ENCODE measurements at regions not wholly inside any gene's neighbourhood (a gene's known extent, or its start where the extent isn't known, plus 50 kb on each side); places are given as distances from the start of the nearest gene placed in this dataset.

DNA sequence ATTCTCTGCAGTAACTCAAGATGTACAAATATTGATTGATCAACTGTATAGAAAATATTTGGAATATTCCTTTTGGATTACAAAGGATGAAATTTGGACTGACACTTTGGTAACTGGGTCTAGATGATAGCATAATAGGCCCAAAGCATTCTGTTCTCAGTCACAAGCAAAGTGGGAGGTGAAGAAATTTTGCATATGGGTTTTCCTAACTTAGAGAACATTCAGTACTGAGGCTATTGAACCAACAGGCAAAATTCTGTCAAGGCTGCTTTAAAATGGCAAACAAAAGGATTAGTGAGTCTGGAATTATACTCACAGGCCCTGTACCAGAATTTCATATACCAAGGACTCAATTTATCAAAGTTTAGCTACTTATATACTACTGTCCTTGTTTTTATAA lies 1020.6 kb downstream of the TLE4 start:
- DNase-seq = no peak

DNA sequence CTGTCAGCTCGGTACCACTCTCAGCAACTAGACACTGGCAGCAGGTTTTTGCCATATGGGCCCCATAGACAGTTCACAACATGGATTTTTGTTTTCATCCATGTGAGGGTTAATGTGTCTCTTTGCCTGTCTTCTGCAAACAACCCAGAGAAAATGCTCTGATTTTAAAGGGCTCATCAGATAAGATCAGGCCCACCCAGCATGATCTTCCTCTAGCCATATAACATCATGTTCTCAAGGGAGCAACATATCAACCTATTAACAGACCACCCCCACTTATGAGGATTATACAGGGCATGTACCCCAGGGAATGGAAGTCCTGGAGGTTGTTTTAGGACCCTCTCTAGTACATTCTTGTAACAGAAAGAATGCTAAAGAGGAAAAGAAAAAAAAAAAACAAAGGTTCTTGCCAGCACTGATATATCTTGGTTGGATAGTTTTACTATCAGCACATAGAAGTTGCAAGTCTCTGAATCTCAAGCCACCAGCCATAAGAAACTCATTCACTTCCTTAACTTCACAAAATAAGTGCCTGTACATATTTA lies 1015.1 kb downstream of the TLE4 start:
- DNase-seq = no peak

GRCh38 chr9:80571953-80572352 lies 1000.2 kb downstream of the TLE4 start:
- DNase-seq = no peak

DNA sequence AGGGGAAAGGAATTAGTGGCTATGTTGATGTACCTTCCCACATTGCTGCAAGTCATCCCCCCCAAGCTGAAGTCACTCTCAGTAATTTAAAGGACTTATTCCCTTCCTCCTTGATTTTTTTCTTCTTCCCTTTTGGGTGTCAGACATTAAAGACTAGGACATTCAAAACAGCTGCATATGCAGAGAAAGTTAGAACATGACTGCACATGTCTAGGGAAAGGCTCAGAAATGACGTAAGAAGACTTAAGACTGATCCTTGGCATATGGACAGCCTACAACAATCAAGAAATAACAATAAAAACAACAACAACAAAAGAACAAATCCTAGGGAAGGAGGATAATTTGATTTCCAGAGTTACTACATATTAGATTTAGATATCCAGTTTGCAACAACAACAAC lies 997.5 kb downstream of the TLE4 start:
- no peak for DNase-seq

DNA sequence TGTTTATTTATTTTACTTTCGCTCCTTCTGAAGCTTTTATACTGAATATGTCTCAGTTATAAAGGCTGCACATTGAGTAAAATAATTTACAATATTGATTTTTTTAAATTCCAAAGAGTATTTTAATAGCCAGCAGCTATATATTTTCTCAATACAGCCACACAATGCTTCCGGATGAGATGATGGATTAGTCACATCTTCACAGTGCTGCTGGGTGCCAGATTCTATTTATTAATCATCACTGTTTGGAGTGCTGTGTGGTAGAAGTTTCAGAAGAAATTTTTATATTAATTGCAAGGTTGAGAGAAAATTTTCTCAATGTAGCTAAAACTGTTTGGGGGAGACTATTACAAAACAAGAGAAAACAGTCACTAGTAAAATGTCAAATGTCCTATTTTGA lies 989.8 kb downstream of the TLE4 start:
- DNase-seq = no peak

DNA sequence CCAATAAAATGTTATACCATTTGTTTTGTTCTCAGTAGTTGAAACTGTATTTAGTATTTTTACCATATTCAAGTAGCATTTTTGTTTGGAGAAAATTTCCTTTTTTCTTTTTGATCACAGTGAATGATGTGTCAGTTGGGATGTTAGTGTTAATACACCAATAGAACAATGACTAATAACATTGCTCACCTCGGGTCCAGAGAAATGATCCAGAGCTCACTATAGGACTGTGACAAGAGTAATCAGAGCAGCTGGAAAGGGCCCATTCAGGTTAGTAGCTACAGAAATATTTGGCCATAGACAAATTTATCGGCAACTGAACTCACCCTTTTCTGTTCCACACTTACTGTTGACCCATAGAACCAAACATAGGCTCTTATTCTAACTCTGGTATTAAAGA lies 989.2 kb downstream of the TLE4 start:
- DNase-seq = no peak

DNA sequence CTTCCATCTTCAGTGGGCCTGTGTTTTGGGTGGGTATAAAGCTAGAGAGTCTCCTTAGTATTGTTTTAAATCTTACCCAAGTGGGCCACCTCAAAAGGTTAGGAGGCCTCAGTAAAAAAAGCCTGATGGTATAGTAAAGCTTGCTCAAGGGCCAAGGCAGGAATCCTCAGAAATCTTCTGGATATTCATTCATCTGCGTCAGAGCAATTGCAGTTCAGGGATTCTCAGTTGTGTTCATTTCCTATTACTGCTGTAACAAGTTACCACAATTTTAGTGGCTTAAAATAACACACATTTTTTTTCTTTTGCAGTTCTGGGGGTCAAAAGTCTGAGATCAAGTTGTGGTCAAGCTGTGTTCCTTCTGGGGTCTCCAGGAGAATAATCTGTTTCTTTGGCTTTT lies 985.5 kb downstream of the TLE4 start:
- DNase-seq = no peak

DNA sequence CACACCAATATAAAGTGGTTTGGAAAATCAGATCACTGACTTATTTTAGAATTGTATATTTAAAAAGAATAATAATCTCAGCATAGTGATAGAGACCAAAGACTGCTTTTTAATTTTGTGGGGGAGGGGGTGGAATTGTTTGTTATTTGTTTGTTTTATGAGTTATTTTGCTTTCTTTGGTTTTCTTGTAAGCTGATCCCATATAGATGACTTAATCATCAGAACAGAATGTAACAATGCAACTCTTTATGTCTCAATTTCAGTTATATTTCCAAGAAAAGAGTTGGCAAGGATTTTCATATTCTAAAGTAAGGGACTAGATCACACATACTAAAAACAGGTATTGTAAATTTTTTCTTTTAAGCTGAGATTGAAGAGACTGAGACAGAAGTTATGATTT lies 984.9 kb downstream of the TLE4 start:
- no peak for DNase-seq

DNA sequence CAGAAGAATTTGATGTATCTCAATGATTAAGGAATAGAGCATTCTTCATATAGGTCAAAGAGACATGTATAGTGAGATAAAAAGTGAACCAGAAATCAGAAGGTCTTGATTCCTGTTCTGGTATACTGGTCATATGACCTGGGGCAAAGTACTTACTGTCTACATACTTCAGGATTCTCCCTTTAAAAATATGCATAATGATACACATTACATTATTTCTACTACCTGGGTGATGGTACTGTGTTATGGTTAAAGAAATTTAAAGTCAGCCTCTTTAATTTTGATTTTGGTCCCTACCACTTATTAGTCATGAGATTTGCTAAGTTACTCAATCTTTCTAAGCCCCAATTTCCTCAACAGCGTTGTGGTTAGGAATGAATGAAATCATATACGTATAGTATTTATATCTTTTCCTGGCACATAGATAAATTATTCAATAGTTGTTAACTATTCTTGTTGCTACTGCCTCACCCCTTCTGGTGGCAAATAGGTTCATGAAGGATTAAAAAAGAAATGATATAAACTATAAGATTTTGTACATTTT lies 984.1 kb downstream of the TLE4 start:
- DNase-seq = no peak

DNA sequence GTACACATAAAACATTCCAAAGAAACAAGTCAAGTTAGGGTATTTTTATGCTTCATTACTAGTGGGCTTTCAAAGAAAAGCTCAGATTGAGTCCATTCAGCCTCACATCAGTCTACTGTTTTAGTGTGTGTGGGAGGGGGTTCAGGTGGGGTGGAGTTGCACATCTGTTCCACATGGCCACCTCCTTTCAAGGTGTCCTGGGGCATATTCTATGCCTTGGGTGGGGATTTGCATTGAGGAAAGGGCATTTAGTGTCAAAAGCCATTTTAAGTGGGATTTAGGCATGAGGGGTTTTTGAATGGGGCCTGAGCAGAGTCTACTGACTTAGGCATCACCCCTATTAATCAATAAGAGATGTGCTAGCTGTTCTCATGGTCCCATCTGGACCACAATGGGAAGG lies 983.1 kb downstream of the TLE4 start:
- no peak for DNase-seq

DNA sequence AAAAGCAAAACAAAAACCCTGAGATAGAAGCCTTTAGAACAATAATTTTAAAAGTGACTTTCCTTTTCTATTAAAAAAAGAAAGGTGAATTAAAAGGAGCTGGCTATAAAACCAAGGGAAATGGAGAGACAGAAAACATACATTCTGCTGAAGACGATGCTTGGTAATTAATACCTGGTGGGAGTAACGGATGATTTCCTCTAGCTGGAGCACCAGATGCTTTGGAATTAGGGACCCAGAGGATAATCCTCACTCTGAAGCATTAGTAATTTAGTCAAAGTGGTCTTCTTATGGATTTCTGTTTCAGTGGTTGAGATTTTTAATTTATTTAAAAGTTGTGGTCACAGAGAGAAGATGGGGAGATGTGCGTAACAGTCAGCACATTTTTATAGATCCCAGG lies 982.5 kb downstream of the TLE4 start:
- DNase-seq = no peak

DNA sequence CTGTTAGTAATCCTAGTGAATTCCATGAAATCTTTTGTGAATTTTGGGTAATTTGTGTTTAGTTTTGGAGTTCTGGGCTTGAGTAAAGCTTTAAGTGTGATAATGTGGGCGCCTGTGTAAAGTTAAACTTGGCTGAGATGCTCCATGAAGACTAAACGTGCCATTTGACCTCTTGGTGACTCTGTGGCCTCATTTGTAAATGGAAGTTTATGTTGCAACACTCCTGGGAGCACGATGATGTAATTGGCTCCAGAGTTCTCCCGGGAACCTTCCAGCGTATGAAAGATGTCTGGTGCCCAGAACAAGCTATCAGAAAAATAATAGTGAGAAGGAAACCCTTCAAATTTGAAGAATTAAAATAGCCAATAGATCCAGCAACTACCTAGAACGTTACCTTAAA lies 981.2 kb downstream of the TLE4 start:
- no peak for DNase-seq

- no peak for DNase-seq
Observed at GRCh38 chr9:80550181-80550580, 978.4 kb downstream of the TLE4 start.

- DNase-seq = no peak
Observed at GRCh38 chr9:80547613-80548012, 975.8 kb downstream of the TLE4 start.

DNA sequence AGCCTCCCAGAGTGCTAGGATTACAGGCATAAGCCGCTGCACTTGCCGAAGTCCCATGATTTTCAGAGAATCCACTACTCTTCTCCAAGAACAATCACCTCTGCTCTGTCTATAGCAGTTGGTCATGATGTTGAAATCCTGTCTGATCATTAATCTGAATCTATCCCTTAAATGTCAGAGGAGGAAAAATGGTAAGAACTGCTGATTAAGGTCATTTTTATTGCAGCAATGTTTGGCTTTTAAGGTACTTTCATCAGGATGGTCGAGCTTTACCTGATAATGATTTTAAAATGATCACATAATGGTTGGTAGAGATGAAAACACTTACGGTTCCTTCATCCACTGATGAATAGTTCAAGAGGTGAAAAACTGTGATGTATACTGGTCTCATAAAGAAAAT lies 968.6 kb downstream of the TLE4 start:
- no peak for DNase-seq

- no peak for DNase-seq
Observed at GRCh38 chr9:80538976-80539375, 967.2 kb downstream of the TLE4 start.

GRCh38 chr9:80522465-80522864 lies 950.7 kb downstream of the TLE4 start:
- DNase-seq = no peak

DNA sequence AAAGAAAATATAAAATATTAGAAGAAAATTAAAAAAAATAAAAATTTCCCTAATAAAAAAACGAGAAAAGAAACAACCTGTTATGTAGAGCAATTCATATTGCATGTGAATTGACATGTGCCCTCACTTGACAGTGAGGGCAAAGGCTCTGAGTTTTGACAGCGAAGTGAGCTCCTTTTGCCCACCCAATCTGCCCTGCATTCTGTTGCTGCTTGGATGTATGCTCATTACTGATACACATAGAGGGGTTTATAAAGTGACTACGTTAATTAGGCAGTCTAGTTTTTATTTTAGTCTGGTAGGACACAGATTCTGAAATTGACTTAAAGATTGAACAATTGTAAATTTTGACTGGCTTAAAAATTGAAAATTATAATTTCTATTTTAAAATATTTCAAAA lies 949.4 kb downstream of the TLE4 start:
- no peak for DNase-seq

DNA sequence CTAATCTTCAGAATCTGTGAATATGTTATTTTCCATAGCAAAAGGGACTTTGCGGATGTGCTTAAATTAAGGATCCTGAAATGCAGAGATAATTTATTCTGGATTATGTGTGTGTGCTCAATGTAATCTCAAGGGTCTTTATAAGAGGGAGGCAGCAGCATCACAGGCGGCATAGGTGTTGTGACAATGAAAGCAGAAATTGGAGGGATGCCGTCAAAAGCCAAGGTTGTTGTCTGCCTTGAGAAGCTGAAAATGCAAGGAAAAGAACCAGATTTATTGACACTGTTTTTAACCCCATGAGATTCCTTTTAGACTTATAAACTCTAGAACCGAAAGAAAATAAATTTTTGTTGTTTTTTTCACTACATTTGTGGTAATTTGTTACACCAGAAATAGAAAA lies 948.5 kb downstream of the TLE4 start:
- no peak for DNase-seq

GRCh38 chr9:80518441-80518840 lies 946.7 kb downstream of the TLE4 start:
- DNase-seq = no peak

DNA sequence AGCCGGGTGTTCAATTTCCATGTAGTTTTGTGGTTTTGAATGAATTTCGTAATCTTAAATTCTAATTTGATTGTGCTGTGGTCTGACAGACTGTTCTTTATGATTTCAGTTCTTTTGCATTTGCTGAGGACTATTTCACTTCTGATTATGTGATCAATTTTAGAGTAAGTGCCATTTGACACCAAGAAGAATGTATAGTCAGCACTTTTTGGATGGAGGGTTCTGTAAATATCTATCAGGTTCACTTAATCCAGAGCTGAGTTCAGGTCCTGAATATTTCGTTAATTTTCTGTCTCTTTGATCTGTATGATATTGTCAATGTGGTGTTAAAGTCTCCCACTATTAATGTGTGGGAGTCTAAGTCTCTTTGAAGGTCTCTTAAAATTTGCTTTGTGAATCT lies 944.9 kb downstream of the TLE4 start:
- DNase-seq = no peak

DNA sequence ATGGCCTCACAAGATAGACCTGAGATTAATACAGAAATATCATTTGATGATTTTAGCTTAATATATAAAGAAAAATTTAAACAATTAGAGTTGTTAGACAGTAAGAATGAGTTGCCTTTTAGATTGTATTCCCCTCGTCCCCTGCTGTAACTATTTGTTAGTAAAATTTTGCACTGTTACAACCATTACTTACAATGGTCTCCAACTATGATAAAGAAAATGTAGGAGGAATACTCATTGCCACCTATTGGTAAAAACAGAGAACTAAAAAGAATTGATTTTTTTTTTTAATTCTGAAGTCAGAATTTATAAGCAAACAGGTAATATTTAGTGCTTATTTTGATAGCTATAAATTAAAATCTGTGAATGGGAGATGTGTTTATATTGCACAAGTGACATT lies 937.6 kb downstream of the TLE4 start:
- no peak for DNase-seq

DNA sequence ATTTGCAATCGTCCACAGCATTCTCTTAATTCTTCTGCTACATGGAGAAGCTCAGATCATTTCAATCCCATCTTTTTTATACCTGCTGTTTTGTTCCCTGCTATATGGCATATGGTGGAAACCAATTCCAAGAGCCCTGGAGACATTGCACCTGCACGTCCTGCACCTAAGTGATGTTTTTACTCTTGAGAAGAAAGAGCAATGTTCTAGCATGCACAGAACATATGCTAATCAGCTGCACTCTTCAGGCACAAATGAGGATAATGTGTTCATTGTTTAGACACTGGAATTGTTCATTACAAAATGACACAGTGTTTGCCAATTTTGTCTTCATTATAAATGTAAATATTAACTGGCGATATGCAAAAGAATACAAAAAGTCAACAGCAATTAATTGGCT lies 935.8 kb downstream of the TLE4 start:
- no peak for DNase-seq

GRCh38 chr9:80504601-80505230 lies 933.0 kb downstream of the TLE4 start:
- no peak for DNase-seq

DNA sequence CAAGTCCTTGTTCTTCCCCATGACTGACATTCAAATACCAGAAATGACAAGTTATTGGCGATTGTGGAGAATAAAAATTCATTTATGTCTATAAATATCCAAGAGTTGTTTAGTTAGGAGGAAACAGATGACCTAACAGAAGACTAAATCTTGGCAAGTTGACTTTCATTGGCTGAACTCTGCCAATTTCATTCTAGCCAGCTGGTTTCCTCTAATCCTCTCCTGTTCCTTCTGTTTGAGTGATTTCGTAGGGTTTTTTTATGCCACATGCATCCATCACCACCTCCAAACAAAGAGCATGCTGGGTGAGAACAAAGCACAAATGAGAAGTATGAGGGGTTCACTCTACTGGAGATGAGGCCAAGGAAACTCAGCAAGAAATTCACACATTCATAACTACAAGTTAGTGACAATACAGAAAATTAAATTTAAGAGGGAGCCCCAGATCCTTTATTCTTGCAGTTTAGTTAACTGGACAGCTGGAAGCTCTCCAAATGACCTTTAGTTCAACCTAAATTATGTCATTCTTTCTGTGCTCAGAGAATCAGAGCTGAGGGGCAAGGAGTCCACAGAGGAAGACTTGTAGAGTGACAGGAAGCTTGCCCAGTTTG lies 932.0 kb downstream of the TLE4 start:
- no peak for DNase-seq

Data from activated effector memory CD4-positive, alpha-beta T cell treated with Interleukin-2 at 50 U/mL for 16 hours (primary cell).